ENCODE measurements at regions not wholly inside any gene's neighbourhood (a gene's known extent, or its start where the extent isn't known, plus 50 kb on each side); places are given as distances from the start of the nearest gene placed in this dataset.
"Not testable (repeated sequence)": the region's sequence is repeated elsewhere in the genome, so short reads cannot be mapped to it uniquely, and the experiment has no call there.

GRCh38 chr1:148404786-148405568, 78.1 kb downstream of the PPIAL4G start:
- TF ChIP-seq POLR2A (IDR thresholded peaks at IDR 0.05); CTCF (IDR thresholded peaks at IDR 0.05 in 4 of 5, conservative IDR thresholded peaks at IDR 0.05 in 1 of 5): not testable (repeated sequence)
